ENCODE measurements at regions not wholly inside any gene's neighbourhood (a gene's known extent, or its start where the extent isn't known, plus 50 kb on each side); places are given as distances from the start of the nearest gene placed in this dataset.

DNA sequence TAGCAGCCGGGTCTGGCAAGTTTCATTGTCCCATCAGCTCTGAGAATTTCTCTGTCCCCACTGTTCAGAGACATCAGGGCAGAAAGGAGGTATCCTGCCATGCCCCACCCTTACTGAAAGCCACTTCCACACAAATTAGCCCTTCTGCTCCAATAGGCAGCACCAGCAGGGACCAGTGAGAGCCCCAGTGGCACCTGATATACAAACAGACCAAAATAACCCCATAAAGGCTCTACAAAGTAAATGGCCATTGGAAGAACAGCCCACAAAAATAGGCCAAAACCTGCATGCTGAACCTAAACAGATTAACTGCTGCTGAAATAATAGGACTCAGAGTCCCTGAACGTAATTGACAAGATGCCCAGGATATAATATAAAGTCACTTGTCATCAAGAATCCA is 199.9 kb downstream of the TMEM200A start:
- TF ChIP-seq, protein P1, sequence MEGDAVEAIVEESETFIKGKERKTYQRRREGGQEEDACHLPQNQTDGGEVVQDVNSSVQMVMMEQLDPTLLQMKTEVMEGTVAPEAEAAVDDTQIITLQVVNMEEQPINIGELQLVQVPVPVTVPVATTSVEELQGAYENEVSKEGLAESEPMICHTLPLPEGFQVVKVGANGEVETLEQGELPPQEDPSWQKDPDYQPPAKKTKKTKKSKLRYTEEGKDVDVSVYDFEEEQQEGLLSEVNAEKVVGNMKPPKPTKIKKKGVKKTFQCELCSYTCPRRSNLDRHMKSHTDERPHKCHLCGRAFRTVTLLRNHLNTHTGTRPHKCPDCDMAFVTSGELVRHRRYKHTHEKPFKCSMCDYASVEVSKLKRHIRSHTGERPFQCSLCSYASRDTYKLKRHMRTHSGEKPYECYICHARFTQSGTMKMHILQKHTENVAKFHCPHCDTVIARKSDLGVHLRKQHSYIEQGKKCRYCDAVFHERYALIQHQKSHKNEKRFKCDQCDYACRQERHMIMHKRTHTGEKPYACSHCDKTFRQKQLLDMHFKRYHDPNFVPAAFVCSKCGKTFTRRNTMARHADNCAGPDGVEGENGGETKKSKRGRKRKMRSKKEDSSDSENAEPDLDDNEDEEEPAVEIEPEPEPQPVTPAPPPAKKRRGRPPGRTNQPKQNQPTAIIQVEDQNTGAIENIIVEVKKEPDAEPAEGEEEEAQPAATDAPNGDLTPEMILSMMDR (IDR thresholded peaks at IDR 0.05; ENCODE audit: low read depth, low read length): no peak
- H3K4me3 ChIP-seq (replicated peaks in 1 of 2; ENCODE audit: low read depth in 2 of 2, low read length in 2 of 2): no peak overlapping the region
- DNase-seq (ENCODE audit: low read depth in 2 of 2): no peak

DNA sequence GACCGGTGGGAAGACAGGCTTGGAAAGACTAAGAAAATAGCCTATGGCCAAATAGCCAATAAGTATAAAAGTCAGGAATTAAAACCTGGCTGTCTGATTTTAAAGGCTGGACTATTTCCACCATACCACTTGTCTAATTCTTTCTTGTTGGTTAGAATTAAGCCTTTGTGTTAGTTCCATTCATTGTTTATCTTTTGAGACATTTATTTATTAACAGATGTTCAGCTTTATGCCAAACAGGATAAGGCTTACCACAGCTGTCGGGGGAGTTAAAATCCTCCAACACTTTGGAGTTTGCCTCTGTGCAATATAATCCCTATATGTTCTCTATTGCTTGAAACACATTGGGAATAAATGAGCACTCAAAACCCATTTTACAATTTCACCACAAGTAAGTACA is 208.3 kb downstream of the TMEM200A start:
- DNase-seq (ENCODE audit: low read depth in 2 of 2): no peak
- TF ChIP-seq, protein P1 (IDR thresholded peaks at IDR 0.05; ENCODE audit: low read depth, low read length): no peak
- no peak overlapping the region for H3K4me3 ChIP-seq (replicated peaks in 1 of 2; ENCODE audit: low read depth in 2 of 2, low read length in 2 of 2)

DNA sequence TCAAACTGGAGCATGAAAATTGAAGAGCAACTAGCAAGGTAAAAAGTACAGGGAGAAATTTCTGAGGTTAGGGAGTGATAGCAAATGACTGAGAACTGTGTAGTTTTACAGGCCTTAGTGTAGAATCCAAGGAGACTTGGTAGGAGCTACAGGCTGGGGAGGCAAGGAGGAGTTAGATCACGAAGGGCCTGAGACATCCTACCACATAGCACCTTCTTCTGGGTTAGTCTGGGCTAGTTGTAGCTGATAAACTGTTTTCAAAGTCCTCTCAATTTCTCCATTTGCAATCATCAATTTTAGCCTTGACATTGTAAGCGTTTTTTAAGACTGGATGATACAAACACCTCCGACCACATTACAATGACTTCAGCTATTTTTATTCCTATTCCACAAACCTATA is 209.7 kb downstream of the TMEM200A start:
- DNase-seq (ENCODE audit: low read depth in 2 of 2): no peak
- TF ChIP-seq, protein P1 (IDR thresholded peaks at IDR 0.05; ENCODE audit: low read depth, low read length): no peak
- no peak overlapping the region for H3K4me3 ChIP-seq (replicated peaks in 1 of 2; ENCODE audit: low read depth in 2 of 2, low read length in 2 of 2)

DNA sequence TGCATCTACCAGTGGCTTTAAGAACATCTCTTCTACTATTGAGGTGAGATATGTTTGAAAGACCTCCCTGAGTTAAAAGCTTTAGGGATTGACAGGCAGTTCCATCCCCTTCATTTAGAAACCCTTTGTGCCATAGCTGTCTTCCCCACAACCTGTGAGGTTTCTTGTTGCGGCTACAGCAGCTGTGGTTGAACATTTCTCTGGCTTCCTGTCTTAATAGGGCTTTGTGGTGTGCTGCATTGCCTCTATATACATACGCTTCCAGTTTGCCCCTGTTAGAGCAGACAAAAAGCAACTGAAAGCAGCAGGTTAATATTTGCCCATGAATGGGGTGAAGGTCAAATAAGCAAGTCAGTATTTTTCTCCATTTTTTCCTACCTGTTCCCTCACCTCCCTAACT is 210.2 kb downstream of the TMEM200A start:
- DNase-seq (ENCODE audit: low read depth in 2 of 2): no peak
- TF ChIP-seq, protein P1 (IDR thresholded peaks at IDR 0.05; ENCODE audit: low read depth, low read length): no peak
- no peak overlapping the region for H3K4me3 ChIP-seq (replicated peaks in 1 of 2; ENCODE audit: low read depth in 2 of 2, low read length in 2 of 2)

DNA sequence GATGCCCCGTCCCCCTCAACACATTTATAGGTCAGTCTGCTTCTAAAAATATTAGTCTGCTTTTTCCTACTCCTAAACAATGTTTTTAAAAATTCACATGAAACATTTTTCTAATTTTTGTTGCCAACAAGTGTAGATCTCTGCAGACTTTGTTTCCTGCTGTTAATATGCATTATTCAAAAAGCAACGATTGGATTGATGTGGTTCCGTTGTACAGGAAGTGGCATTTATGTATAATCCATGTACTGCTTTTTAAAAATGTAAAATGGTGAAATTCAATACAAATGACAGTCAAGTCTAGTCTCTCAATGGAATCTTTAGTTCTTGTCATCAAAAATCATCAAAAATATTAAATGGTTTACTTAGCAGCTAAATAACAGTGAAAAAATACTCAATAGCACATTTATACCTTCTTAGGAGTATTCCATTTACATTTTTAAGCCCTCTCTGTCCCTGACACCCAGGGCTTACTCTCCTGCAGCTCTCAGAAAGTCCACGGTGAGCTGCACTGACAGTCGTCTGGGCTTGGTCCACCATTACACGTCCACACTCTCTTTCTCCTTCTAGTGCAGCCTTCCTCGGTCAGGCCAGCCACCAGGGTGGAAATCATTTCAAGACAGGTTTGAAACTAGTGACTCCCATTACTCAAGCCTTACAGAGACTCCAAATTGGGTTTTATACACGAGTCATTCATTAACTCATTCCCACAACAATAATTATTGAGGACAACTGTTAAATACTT is 211.5 kb downstream of the TMEM200A start:
- H3K4me3 ChIP-seq (replicated peaks in 1 of 2; ENCODE audit: low read depth in 2 of 2, low read length in 2 of 2): no peak overlapping the region
- DNase-seq (ENCODE audit: low read depth in 2 of 2): no peak
- TF ChIP-seq, protein P1 (IDR thresholded peaks at IDR 0.05; ENCODE audit: low read depth, low read length): no peak

DNA sequence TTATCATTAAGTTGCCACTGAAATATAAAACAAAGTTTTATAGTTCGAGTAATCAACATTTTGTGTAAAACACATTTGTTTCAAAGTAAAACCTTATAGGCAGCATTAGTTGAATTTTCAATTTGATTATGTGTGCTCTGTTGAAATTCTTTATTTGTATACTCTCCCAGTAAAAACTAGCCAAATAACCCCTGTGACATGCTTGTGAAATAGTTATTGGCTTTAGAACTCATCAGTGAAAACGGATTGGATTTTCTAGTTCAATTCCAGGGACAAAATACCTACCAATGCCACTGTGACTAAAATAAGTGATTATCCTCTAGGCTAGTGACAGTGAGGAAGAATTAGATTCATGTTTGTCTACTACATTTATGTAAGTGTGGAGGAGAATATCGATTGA is 212.9 kb downstream of the TMEM200A start:
- H3K4me3 ChIP-seq (replicated peaks in 1 of 2; ENCODE audit: low read depth in 2 of 2, low read length in 2 of 2): no peak overlapping the region
- no peak for DNase-seq (ENCODE audit: low read depth in 2 of 2)
- TF ChIP-seq, protein P1 (IDR thresholded peaks at IDR 0.05; ENCODE audit: low read depth, low read length): no peak

DNA sequence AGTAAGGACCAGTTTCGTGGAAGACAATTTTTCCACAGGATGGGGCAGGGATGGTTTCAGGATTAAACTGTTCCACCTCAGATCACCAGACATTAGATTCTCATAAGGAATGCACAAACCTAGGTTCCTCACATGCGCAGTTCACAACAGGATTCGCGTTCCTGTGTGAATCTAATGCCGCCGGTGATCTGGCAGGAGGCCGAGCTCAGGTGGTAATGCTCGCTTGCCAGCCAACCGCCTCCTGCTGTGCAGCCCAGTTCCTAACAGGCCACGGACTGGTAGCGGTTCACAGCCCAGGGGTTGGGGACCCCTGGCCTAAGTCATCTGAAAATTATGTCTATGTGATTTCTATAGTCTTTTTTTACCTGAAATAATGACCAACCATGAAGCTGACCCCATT is 217.5 kb downstream of the TMEM200A start:
- TF ChIP-seq, protein P1 (IDR thresholded peaks at IDR 0.05; ENCODE audit: low read depth, low read length): no peak
- no peak for DNase-seq (ENCODE audit: low read depth in 2 of 2)
- H3K4me3 ChIP-seq (replicated peaks in 1 of 2; ENCODE audit: low read depth in 2 of 2, low read length in 2 of 2): no peak overlapping the region

Measured in cardiac fibroblast (primary cell).